ENCODE measurements at regions not wholly inside any gene's neighbourhood (a gene's known extent, or its start where the extent isn't known, plus 50 kb on each side); places are given as distances from the start of the nearest gene placed in this dataset.

DNA sequence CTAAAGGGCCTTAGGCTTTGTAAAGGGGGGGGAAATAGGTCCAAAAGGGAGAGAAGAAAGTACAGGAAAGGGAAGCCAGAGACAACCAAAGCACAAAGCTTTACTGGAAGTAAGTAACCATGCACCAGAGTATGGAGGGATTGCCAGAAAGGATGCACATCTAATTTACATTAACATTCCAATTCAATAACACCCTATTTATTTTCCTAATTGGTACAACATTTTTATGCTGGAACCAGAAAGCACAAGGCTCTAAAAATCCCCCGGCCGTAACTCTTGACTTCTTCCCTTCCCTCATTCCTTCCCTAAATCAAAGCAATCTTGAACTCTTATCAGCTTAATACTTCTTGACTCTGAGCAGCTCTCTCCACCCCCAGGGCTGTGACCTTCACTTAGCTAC lies 400.0 kb upstream of the CELF2 start:
- FAIRE-seq (no peak), ATAC-seq (no peak), DNase-seq (ENCODE audit: low read depth in 1 of 2, low spot score in 1 of 2) (no peak)
- WGBS (ENCODE audit: missing lambda C conversion rate), result 49% methylated on average over 2 of the region's 2 CpGs
- ChIA-PET CTCF (interaction anchor here (0.6 kb wide), 1 partner anchor 362 kb away, joined by 3 read pairs; no protein-coding TSS in a partner anchor), POLR2A (no interaction called here)
- Histone ChIP-seq H3K4me2 (no peak overlapping the region), H3K4me1 (no peaks in the 10 kb centered on the region), H3K27ac (no peak overlapping the region), H3K9me3 (no peaks in the 10 kb centered on the region), H3K4me3 (no peak overlapping the region)
- no peak for TF ChIP-seq GATA3 (IDR thresholded peaks at IDR 0.05; ENCODE audit: borderline replicate concordance)
- no peak for TF ChIP-seq FOSB (CRISPR knock-in tag; IDR thresholded peaks at IDR 0.05)
- TF ChIP-seq FOXS1 (CRISPR knock-in tag; IDR thresholded peaks at IDR 0.05), result no peak
- no peak for TF ChIP-seq JUN (IDR thresholded peaks at IDR 0.05)
- TF ChIP-seq ZFP36 (IDR thresholded peaks at IDR 0.05; ENCODE audit: borderline replicate concordance, partially characterized antibody), result no peak
- TF ChIP-seq, protein P1, sequence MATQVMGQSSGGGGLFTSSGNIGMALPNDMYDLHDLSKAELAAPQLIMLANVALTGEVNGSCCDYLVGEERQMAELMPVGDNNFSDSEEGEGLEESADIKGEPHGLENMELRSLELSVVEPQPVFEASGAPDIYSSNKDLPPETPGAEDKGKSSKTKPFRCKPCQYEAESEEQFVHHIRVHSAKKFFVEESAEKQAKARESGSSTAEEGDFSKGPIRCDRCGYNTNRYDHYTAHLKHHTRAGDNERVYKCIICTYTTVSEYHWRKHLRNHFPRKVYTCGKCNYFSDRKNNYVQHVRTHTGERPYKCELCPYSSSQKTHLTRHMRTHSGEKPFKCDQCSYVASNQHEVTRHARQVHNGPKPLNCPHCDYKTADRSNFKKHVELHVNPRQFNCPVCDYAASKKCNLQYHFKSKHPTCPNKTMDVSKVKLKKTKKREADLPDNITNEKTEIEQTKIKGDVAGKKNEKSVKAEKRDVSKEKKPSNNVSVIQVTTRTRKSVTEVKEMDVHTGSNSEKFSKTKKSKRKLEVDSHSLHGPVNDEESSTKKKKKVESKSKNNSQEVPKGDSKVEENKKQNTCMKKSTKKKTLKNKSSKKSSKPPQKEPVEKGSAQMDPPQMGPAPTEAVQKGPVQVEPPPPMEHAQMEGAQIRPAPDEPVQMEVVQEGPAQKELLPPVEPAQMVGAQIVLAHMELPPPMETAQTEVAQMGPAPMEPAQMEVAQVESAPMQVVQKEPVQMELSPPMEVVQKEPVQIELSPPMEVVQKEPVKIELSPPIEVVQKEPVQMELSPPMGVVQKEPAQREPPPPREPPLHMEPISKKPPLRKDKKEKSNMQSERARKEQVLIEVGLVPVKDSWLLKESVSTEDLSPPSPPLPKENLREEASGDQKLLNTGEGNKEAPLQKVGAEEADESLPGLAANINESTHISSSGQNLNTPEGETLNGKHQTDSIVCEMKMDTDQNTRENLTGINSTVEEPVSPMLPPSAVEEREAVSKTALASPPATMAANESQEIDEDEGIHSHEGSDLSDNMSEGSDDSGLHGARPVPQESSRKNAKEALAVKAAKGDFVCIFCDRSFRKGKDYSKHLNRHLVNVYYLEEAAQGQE (IDR thresholded peaks at IDR 0.05), result no peak
- TF ChIP-seq ZNF302 (CRISPR knock-in tag; IDR thresholded peaks at IDR 0.05), result no peak
- TF ChIP-seq, protein P2, sequence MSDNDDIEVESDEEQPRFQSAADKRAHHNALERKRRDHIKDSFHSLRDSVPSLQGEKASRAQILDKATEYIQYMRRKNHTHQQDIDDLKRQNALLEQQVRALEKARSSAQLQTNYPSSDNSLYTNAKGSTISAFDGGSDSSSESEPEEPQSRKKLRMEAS (IDR thresholded peaks at IDR 0.05), result no peak

- no peak for FAIRE-seq
- Histone ChIP-seq H3K9me3 (no peaks in the 10 kb centered on the region), H3K4me2 (no peak overlapping the region), H3K27ac (no peak overlapping the region), H3K4me3 (no peak overlapping the region), H3K4me1 (no peaks in the 10 kb centered on the region)
- 0% methylated on average over 1 of the region's 1 CpG for whole genome bisulfite sequencing (ENCODE audit: missing lambda C conversion rate)
- ChIA-PET POLR2A (no interaction called here), CTCF (interaction anchor here (0.6 kb wide), 1 partner anchor 361 kb away, joined by 3 read pairs; no protein-coding TSS in a partner anchor)
- ATAC-seq, result no peak
- no peak for DNase-seq (ENCODE audit: low read depth in 1 of 2, low spot score in 1 of 2)
- TF ChIP-seq ZSCAN20 (CRISPR knock-in tag; IDR thresholded peaks at IDR 0.05) (no peak), BHLHE40 (IDR thresholded peaks at IDR 0.05; ENCODE audit: low read depth, low read length) (no peak), POLR2A (IDR thresholded peaks at IDR 0.05; ENCODE audit: low read length) (no peak)
Measured at GRCh38 chr10:10618139-10618538, 399.5 kb upstream of the CELF2 start.

DNA sequence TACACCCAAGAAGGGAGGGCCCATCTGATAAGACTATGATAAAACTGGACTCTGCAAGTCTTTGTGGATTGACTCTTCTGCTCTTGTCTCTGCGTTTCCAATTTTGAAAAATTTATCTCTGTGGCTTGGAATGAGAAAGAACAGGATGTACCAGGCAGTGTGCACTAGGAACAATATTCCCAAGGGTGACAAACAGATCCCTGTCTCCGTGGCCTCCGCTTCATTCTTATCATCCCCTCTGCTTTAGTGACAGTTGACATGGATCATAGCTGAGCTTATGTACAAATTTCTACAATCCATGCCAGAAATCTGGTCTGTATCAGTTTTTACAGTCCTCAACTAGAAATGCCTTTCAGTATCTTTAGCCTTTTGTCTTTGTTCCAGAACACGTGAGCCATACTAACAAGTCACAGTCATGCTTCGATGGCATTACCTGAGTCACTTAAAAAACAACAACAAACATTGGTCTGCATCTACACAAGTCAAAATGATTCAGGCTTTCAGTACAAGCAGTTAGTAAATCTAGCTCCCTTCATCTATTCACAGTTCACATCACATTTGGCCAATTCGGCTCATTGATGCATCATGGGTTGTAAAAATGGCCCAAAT lies 393.6 kb upstream of the CELF2 start:
- Histone ChIP-seq H3K4me3 (no peak overlapping the region), H3K4me2 (no peak overlapping the region), H3K4me1 (no peaks in the 10 kb centered on the region), H3K27ac (no peak overlapping the region), H3K9me3 (peaks cover 2% of the 10 kb centered on the region; the same call in 1 of the 3 replicates)
- CTCF ChIA-PET, result no interaction called here
- FAIRE-seq (no peak), DNase-seq (ENCODE audit: low read depth in 1 of 2, low spot score in 1 of 2) (no peak), ATAC-seq (no peak)
- 13% methylated on average over 6 of the region's 6 CpGs for WGBS (ENCODE audit: missing lambda C conversion rate)
- TF ChIP-seq EHF (CRISPR knock-in tag; IDR thresholded peaks at IDR 0.05), result no peak
- TF ChIP-seq RNF2 (IDR thresholded peaks at IDR 0.05; ENCODE audit: borderline replicate concordance, low read depth), result no peak
- POLR2A ChIA-PET, result no interaction called here

DNA sequence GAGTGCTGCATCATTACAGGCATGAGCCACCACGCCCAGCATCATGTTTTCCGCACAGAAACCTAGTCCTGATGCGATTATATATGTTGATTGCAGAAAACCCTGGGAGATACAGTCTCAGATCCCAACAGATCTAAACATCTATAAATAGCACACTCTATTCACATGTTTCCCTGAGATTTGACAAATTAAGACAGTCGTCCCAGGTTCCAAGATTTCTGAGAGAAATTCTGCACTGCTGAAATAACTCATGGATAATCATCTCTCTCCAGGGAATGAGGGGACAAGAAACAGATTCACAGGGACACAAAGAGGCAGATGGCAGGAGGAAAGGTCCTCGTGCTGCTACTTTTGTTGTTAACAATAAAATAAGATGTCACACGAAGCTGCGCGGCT lies 393.1 kb upstream of the CELF2 start:
- POLR2A ChIA-PET, result no interaction called here
- Histone ChIP-seq H3K4me1 (no peaks in the 10 kb centered on the region), H3K9me3 (peaks cover 3% of the 10 kb centered on the region; the same call in 1 of the 3 replicates), H3K4me3 (no peak overlapping the region), H3K27ac (no peak overlapping the region), H3K4me2 (no peak overlapping the region)
- WGBS (ENCODE audit: missing lambda C conversion rate), result 21% methylated on average over 8 of the region's 8 CpGs
- no peak for DNase-seq (ENCODE audit: low read depth in 1 of 2, low spot score in 1 of 2)
- FAIRE-seq, result no peak
- no peak for ATAC-seq
- TF ChIP-seq TP53 (CRISPR knock-in tag; IDR thresholded peaks at IDR 0.05) (no peak), HOXB5 (CRISPR knock-in tag; IDR thresholded peaks at IDR 0.05) (no peak), CEBPB (IDR thresholded peaks at IDR 0.05) (no peak), MYC (IDR thresholded peaks at IDR 0.05; ENCODE audit: borderline replicate concordance, low read length) (no peak)
- CTCF ChIA-PET, result no interaction called here
